ENCODE measurements at regions not wholly inside any gene's neighbourhood (a gene's known extent, or its start where the extent isn't known, plus 50 kb on each side); places are given as distances from the start of the nearest gene placed in this dataset.

DNA sequence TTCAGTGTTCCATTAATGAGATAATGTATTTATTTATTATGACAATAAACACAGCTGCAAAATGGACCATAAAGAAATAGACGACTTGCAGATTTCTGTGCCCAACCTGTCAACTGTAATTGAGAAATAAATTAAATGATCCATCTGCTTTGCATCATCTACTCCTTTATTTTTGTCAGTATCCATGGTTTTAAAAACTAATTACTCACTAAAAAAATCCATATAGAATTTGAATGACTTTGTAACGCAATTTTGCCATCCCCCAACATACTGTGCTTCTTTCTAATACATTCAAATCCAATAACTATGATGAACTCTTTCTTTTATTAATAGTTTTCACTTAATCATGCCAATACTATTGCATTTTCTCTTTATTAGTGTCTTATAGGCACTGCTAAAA lies 388.5 kb upstream of the SORCS1 start:
- Histone ChIP-seq H3K4me3 (ENCODE audit: low read depth, low read length) (no peak overlapping the region), H3K27ac (ENCODE audit: extremely low read depth, low read depth, low read length) (no peak overlapping the region), H3K9me3 (ENCODE audit: control insufficient read depth, insufficient read depth, low read depth, low read length) (no peaks in the 10 kb centered on the region), H3K36me3 (ENCODE audit: control insufficient read depth in 2 of 2, insufficient read depth in 1 of 2, low read length in 2 of 2) (no peaks in the 10 kb centered on the region), H3K4me1 (ENCODE audit: control insufficient read depth, insufficient read depth, low read length) (no peaks in the 10 kb centered on the region)
- no peak for TF ChIP-seq ZNF391 (tag by site-specific recombination; IDR thresholded peaks at IDR 0.05; ENCODE audit: borderline replicate concordance, low read depth)
- no peak for TF ChIP-seq ZNF311 (tag by site-specific recombination; IDR thresholded peaks at IDR 0.05; ENCODE audit: borderline replicate concordance)
- TF ChIP-seq ZNF140 (tag by site-specific recombination; IDR thresholded peaks at IDR 0.05): no peak
- no peak for TF ChIP-seq ZNF19 (tag by site-specific recombination; IDR thresholded peaks at IDR 0.05; ENCODE audit: low read depth)
- no peak for TF ChIP-seq KLF1 (tag by site-specific recombination; IDR thresholded peaks at IDR 0.05)
- TF ChIP-seq, protein P1, sequence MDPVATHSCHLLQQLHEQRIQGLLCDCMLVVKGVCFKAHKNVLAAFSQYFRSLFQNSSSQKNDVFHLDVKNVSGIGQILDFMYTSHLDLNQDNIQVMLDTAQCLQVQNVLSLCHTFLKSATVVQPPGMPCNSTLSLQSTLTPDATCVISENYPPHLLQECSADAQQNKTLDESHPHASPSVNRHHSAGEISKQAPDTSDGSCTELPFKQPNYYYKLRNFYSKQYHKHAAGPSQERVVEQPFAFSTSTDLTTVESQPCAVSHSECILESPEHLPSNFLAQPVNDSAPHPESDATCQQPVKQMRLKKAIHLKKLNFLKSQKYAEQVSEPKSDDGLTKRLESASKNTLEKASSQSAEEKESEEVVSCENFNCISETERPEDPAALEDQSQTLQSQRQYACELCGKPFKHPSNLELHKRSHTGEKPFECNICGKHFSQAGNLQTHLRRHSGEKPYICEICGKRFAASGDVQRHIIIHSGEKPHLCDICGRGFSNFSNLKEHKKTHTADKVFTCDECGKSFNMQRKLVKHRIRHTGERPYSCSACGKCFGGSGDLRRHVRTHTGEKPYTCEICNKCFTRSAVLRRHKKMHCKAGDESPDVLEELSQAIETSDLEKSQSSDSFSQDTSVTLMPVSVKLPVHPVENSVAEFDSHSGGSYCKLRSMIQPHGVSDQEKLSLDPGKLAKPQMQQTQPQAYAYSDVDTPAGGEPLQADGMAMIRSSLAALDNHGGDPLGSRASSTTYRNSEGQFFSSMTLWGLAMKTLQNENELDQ (tag by site-specific recombination; IDR thresholded peaks at IDR 0.05; ENCODE audit: low read depth): no peak
- TF ChIP-seq, protein P2, sequence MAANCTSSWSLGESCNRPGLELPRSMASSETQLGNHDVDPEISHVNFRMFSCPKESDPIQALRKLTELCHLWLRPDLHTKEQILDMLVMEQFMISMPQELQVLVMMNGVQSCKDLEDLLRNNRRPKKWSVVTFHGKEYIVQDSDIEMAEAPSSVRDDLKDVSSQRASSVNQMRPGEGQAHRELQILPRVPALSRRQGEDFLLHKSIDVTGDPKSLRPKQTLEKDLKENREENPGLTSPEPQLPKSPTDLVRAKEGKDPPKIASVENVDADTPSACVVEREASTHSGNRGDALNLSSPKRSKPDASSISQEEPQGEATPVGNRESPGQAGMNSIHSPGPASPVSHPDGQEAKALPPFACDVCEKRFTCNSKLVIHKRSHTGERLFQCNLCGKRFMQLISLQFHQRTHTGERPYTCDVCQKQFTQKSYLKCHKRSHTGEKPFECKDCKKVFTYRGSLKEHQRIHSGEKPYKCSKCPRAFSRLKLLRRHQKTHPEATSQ (tag by site-specific recombination; IDR thresholded peaks at IDR 0.05): no peak
- no peak for TF ChIP-seq KLF7 (tag by site-specific recombination; IDR thresholded peaks at IDR 0.05; ENCODE audit: borderline replicate concordance)
- no peak for TF ChIP-seq GLI2 (tag by site-specific recombination; IDR thresholded peaks at IDR 0.05; ENCODE audit: borderline replicate concordance, low read depth)
- TF ChIP-seq ZNF791 (tag by site-specific recombination; IDR thresholded peaks at IDR 0.05): no peak
- TF ChIP-seq ZNF202 (tag by site-specific recombination; IDR thresholded peaks at IDR 0.05; ENCODE audit: borderline replicate concordance): no peak
- TF ChIP-seq, protein P3, sequence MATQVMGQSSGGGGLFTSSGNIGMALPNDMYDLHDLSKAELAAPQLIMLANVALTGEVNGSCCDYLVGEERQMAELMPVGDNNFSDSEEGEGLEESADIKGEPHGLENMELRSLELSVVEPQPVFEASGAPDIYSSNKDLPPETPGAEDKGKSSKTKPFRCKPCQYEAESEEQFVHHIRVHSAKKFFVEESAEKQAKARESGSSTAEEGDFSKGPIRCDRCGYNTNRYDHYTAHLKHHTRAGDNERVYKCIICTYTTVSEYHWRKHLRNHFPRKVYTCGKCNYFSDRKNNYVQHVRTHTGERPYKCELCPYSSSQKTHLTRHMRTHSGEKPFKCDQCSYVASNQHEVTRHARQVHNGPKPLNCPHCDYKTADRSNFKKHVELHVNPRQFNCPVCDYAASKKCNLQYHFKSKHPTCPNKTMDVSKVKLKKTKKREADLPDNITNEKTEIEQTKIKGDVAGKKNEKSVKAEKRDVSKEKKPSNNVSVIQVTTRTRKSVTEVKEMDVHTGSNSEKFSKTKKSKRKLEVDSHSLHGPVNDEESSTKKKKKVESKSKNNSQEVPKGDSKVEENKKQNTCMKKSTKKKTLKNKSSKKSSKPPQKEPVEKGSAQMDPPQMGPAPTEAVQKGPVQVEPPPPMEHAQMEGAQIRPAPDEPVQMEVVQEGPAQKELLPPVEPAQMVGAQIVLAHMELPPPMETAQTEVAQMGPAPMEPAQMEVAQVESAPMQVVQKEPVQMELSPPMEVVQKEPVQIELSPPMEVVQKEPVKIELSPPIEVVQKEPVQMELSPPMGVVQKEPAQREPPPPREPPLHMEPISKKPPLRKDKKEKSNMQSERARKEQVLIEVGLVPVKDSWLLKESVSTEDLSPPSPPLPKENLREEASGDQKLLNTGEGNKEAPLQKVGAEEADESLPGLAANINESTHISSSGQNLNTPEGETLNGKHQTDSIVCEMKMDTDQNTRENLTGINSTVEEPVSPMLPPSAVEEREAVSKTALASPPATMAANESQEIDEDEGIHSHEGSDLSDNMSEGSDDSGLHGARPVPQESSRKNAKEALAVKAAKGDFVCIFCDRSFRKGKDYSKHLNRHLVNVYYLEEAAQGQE (tag by site-specific recombination; IDR thresholded peaks at IDR 0.05): no peak
- ChIA-PET CTCF (no interaction called here), POLR2A (no interaction called here)

DNA sequence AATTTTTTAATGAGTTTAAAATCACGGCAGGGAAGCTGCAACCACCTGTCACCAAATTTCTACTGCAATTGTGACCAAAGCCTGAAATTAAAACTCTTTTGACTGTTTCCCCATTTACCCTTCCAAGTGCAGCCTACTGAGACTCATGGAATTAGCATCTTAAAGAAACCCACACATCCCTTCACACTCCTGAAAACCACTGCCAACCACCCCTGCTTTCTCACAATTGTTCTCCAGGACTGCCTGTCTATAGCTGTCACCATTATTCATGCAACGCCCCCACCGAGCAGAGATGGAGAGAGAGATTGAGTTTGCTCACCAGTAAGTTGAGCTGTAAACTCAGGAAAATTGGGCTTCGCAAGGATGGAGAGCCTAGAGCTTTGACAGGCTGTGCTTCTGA lies 383.8 kb upstream of the SORCS1 start:
- H3K36me3 ChIP-seq (ENCODE audit: control insufficient read depth in 2 of 2, insufficient read depth in 1 of 2, low read length in 2 of 2): no peaks in the 10 kb centered on the region
- no peak overlapping the region for H3K27ac ChIP-seq (ENCODE audit: extremely low read depth, low read depth, low read length)
- H3K4me3 ChIP-seq (ENCODE audit: low read depth, low read length): no peak overlapping the region
- POLR2A ChIA-PET: no interaction called here
- H3K4me1 ChIP-seq (ENCODE audit: control insufficient read depth, insufficient read depth, low read length): no peaks in the 10 kb centered on the region
- CTCF ChIA-PET: no interaction called here
- H3K9me3 ChIP-seq (ENCODE audit: control insufficient read depth, insufficient read depth, low read depth, low read length): no peaks in the 10 kb centered on the region
- TF ChIP-seq MYNN (tag by site-specific recombination; IDR thresholded peaks at IDR 0.05; ENCODE audit: borderline replicate concordance) (no peak), ZNF155 (tag by site-specific recombination; IDR thresholded peaks at IDR 0.05) (no peak), SETDB1 (IDR thresholded peaks at IDR 0.05; ENCODE audit: insufficient read length, low read length) (no peak), ZNF211 (tag by site-specific recombination; IDR thresholded peaks at IDR 0.05; ENCODE audit: low read depth) (no peak), ZNF10 (tag by site-specific recombination; IDR thresholded peaks at IDR 0.05) (no peak), ZNF76 (tag by site-specific recombination; IDR thresholded peaks at IDR 0.05; ENCODE audit: borderline replicate concordance, low read depth) (no peak), ZNF624 (tag by site-specific recombination; IDR thresholded peaks at IDR 0.05) (no peak), TRIM28 (IDR thresholded peaks at IDR 0.05; ENCODE audit: borderline replicate concordance, low read length) (no peak), ZNF560 (tag by site-specific recombination; IDR thresholded peaks at IDR 0.05; ENCODE audit: borderline replicate concordance) (no peak), ZNF2 (tag by site-specific recombination; IDR thresholded peaks at IDR 0.05) (no peak)
- TF ChIP-seq, protein P4, sequence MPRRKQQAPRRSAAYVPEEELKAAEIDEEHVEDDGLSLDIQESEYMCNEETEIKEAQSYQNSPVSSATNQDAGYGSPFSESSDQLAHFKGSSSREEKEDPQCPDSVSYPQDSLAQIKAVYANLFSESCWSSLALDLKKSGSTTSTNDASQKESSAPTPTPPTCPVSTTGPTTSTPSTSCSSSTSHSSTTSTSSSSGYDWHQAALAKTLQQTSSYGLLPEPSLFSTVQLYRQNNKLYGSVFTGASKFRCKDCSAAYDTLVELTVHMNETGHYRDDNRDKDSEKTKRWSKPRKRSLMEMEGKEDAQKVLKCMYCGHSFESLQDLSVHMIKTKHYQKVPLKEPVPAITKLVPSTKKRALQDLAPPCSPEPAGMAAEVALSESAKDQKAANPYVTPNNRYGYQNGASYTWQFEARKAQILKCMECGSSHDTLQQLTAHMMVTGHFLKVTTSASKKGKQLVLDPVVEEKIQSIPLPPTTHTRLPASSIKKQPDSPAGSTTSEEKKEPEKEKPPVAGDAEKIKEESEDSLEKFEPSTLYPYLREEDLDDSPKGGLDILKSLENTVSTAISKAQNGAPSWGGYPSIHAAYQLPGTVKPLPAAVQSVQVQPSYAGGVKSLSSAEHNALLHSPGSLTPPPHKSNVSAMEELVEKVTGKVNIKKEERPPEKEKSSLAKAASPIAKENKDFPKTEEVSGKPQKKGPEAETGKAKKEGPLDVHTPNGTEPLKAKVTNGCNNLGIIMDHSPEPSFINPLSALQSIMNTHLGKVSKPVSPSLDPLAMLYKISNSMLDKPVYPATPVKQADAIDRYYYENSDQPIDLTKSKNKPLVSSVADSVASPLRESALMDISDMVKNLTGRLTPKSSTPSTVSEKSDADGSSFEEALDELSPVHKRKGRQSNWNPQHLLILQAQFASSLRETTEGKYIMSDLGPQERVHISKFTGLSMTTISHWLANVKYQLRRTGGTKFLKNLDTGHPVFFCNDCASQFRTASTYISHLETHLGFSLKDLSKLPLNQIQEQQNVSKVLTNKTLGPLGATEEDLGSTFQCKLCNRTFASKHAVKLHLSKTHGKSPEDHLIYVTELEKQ (tag by site-specific recombination; IDR thresholded peaks at IDR 0.05; ENCODE audit: borderline replicate concordance): no peak
- TF ChIP-seq, protein P5, sequence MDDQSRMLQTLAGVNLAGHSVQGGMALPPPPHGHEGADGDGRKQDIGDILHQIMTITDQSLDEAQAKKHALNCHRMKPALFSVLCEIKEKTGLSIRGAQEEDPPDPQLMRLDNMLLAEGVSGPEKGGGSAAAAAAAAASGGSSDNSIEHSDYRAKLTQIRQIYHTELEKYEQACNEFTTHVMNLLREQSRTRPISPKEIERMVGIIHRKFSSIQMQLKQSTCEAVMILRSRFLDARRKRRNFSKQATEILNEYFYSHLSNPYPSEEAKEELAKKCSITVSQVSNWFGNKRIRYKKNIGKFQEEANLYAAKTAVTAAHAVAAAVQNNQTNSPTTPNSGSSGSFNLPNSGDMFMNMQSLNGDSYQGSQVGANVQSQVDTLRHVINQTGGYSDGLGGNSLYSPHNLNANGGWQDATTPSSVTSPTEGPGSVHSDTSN (CRISPR knock-in tag; IDR thresholded peaks at IDR 0.05): no peak
